ENCODE measurements at regions not wholly inside any gene's neighbourhood (a gene's known extent, or its start where the extent isn't known, plus 50 kb on each side); places are given as distances from the start of the nearest gene placed in this dataset.

GRCh38 chr4:103318327-103318726, 120.2 kb upstream of the CENPE start:
- TF ChIP-seq EP300 (IDR thresholded peaks at IDR 0.05) (no peak), POLR2A (IDR thresholded peaks at IDR 0.05) (no peak), POLR2AphosphoS5 (IDR thresholded peaks at IDR 0.05) (no peak)
- TF ChIP-seq, protein P1, sequence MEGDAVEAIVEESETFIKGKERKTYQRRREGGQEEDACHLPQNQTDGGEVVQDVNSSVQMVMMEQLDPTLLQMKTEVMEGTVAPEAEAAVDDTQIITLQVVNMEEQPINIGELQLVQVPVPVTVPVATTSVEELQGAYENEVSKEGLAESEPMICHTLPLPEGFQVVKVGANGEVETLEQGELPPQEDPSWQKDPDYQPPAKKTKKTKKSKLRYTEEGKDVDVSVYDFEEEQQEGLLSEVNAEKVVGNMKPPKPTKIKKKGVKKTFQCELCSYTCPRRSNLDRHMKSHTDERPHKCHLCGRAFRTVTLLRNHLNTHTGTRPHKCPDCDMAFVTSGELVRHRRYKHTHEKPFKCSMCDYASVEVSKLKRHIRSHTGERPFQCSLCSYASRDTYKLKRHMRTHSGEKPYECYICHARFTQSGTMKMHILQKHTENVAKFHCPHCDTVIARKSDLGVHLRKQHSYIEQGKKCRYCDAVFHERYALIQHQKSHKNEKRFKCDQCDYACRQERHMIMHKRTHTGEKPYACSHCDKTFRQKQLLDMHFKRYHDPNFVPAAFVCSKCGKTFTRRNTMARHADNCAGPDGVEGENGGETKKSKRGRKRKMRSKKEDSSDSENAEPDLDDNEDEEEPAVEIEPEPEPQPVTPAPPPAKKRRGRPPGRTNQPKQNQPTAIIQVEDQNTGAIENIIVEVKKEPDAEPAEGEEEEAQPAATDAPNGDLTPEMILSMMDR (IDR thresholded peaks at IDR 0.05) = no peak
- H3K36me3 ChIP-seq = no peaks in the 10 kb centered on the region
- no peaks in the 10 kb centered on the region for H3K4me1 ChIP-seq
- no peaks in the 10 kb centered on the region for H3K27me3 ChIP-seq
- H3K9me3 ChIP-seq = peaks cover 0 to 28% (median 18%) of the 10 kb centered on the region in 4 donors
- no peak for DNase-seq
- intact Hi-C loops (cut with DNase I; ENCODE audit: low total_unique reads) = no loop called here
- 81 to 95% (median 87%) methylated on average over 3 of the region's 3 CpGs for WGBS, 5 donors
- no peak overlapping the region for H3K27ac ChIP-seq
- H3K4me3 ChIP-seq = no peak overlapping the region

DNA sequence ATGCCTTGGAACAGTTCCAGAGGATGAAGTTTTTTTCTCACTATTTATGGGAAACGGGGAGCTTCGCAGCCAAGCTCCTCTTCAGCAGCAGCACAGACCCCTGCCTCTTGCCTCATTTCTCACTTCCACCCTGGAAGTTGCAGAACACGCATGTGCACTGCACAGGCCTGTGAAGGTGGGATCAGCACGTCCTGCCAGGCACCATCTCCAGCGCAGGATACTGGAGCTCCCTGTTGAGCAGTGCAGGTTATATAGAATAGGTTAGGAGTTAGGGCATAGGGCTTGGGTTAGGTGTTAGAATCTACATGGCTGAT, 110.1 kb upstream of the CENPE start:
- Histone ChIP-seq H3K27me3 (no peaks in the 10 kb centered on the region), H3K9me3 (no peaks in the 10 kb centered on the region), H3K36me3 (no peaks in the 10 kb centered on the region), H3K4me1 (peaks cover 5 to 12% (median 11%) of the 10 kb centered on the region in 4 donors), H3K4me3 (no peak overlapping the region), H3K27ac (no peak overlapping the region)
- TF ChIP-seq POLR2A (IDR thresholded peaks at IDR 0.05) (no peak), EP300 (IDR thresholded peaks at IDR 0.05) (no peak), POLR2AphosphoS5 (IDR thresholded peaks at IDR 0.05) (no peak)
- WGBS, 5 donors = 76 to 94% (median 88%) methylated on average over 5 of the region's 5 CpGs
- peak in 1 of 2 donors; percentile 7 for DNase-seq
- intact Hi-C loops (cut with DNase I; ENCODE audit: low total_unique reads) = no loop called here

- H3K36me3 ChIP-seq = no peaks in the 10 kb centered on the region
- WGBS, 5 donors = 68 to 81% (median 77%) methylated on average over 13 to 18 of the region's 18 CpGs
- no peaks in the 10 kb centered on the region for H3K9me3 ChIP-seq
- DNase-seq = peak in 1 of 2 donors; percentile 23
- TF ChIP-seq EP300 (IDR thresholded peaks at IDR 0.05) = no peak
- no peak for TF ChIP-seq POLR2AphosphoS5 (IDR thresholded peaks at IDR 0.05)
- no peak for TF ChIP-seq POLR2A (IDR thresholded peaks at IDR 0.05)
- TF ChIP-seq, protein P1 (IDR thresholded peaks at IDR 0.05) = no peak
- H3K27me3 ChIP-seq = no peaks in the 10 kb centered on the region
- intact Hi-C loops (cut with DNase I; ENCODE audit: low total_unique reads) = no loop called here
- H3K27ac ChIP-seq = no peak overlapping the region
- peaks cover 5 to 12% (median 11%) of the 10 kb centered on the region in 4 donors for H3K4me1 ChIP-seq
- no peak overlapping the region for H3K4me3 ChIP-seq
Observed at GRCh38 chr4:103307453-103308247, 109.5 kb upstream of the CENPE start.

DNA sequence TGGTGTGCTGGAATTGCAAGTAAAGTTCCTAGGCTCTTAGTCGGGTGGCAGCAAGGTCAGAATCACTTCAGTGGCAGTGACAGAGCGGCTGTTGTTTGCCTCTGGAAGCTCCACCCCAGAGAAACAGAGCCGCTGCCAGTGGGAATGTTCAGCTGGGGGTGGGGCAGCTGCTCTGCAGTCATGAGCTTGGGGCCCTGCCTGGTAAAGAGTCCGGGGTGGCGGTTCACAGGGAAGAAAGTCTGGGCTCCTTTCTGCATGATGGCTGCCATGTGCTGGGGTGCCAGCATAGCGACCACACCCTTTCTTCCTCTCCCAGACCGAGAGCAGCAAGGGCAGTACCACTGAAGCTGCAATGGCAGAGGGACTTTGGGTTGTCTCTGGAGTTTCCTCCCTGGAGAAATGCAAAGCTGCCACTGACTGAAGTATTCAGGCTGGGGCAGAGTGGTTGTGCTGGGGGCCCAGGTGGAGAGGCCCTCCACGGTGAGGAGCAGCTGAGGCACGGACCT, 108.8 kb upstream of the CENPE start:
- no peaks in the 10 kb centered on the region for H3K36me3 ChIP-seq
- no peaks in the 10 kb centered on the region for H3K27me3 ChIP-seq
- no peaks in the 10 kb centered on the region for H3K9me3 ChIP-seq
- intact Hi-C loops (cut with DNase I; ENCODE audit: low total_unique reads) = no loop called here
- peaks cover 5 to 12% (median 11%) of the 10 kb centered on the region in 4 donors for H3K4me1 ChIP-seq
- 20 to 27% (median 22%) methylated on average over 9 of the region's 9 CpGs for WGBS, 5 donors
- TF ChIP-seq EP300 (IDR thresholded peaks at IDR 0.05) = no peak
- TF ChIP-seq POLR2AphosphoS5 (IDR thresholded peaks at IDR 0.05) = no peak
- no peak for TF ChIP-seq POLR2A (IDR thresholded peaks at IDR 0.05)
- TF ChIP-seq, protein P1 (IDR thresholded peaks at IDR 0.05) = no peak
- peak; percentile 63 to 91 for DNase-seq
- peak overlapping the region in 1 of 4 donors; percentile 15 for H3K4me3 ChIP-seq
- H3K27ac ChIP-seq = no peak overlapping the region

- TF ChIP-seq EP300 (IDR thresholded peaks at IDR 0.05) (no peak), POLR2AphosphoS5 (IDR thresholded peaks at IDR 0.05) (no peak), POLR2A (IDR thresholded peaks at IDR 0.05) (no peak)
- TF ChIP-seq, protein P1 (IDR thresholded peaks at IDR 0.05) = no peak
- DNase-seq = no peak
- H3K27ac ChIP-seq = no peak overlapping the region
- no peaks in the 10 kb centered on the region for H3K27me3 ChIP-seq
- no peaks in the 10 kb centered on the region for H3K9me3 ChIP-seq
- intact Hi-C loops (cut with DNase I; ENCODE audit: low total_unique reads) = no loop called here
- WGBS, 5 donors = 71 to 82% (median 74%) methylated on average over 2 of the region's 2 CpGs
- peaks cover 5 to 12% (median 11%) of the 10 kb centered on the region in 4 donors for H3K4me1 ChIP-seq
- H3K36me3 ChIP-seq = no peaks in the 10 kb centered on the region
- no peak overlapping the region for H3K4me3 ChIP-seq
Observed at GRCh38 chr4:103305355-103305754, 107.2 kb upstream of the CENPE start.

Data from stomach (tissue), 8 donors.